ENCODE measurements at regions not wholly inside any gene's neighbourhood (a gene's known extent, or its start where the extent isn't known, plus 50 kb on each side); places are given as distances from the start of the nearest gene placed in this dataset.

GRCh38 chr7:13028825-13029099 lies 341.3 kb downstream of the ARL4A start:
- peak; percentile 76 to 86 for DNase-seq (ENCODE audit: low read depth in 2 of 2)

- no peak for DNase-seq (ENCODE audit: low read depth in 2 of 2)
Observed at GRCh38 chr7:13031468-13031867, 344.0 kb downstream of the ARL4A start.

- DNase-seq (ENCODE audit: low read depth in 2 of 2), result no peak
Observed at GRCh38 chr7:13032084-13032483, 344.7 kb downstream of the ARL4A start.

- DNase-seq (ENCODE audit: low read depth in 2 of 2), result no peak
Observed at GRCh38 chr7:13032576-13032975, 345.1 kb downstream of the ARL4A start.

- DNase-seq (ENCODE audit: low read depth in 2 of 2), result no peak
Observed at GRCh38 chr7:13034693-13035092, 347.3 kb downstream of the ARL4A start.

GRCh38 chr7:13035233-13035632 lies 347.8 kb downstream of the ARL4A start:
- no peak for DNase-seq (ENCODE audit: low read depth in 2 of 2)

- peak in 1 of 2 donors; percentile 28 for DNase-seq (ENCODE audit: low read depth in 2 of 2)
Observed at GRCh38 chr7:13036256-13036780, 348.9 kb downstream of the ARL4A start.

GRCh38 chr7:13037216-13037615 lies 349.8 kb downstream of the ARL4A start:
- DNase-seq (ENCODE audit: low read depth in 2 of 2), result no peak

- no peak for DNase-seq (ENCODE audit: low read depth in 2 of 2)
Observed at GRCh38 chr7:13041368-13041988, 354.0 kb downstream of the ARL4A start.

GRCh38 chr7:13042605-13043236 lies 355.3 kb downstream of the ARL4A start:
- no peak for DNase-seq (ENCODE audit: low read depth in 2 of 2)

GRCh38 chr7:13044309-13044708 lies 356.9 kb downstream of the ARL4A start:
- no peak for DNase-seq (ENCODE audit: low read depth in 2 of 2)

- DNase-seq (ENCODE audit: low read depth in 2 of 2), result no peak
Observed at GRCh38 chr7:13047061-13047460, 359.6 kb downstream of the ARL4A start.

GRCh38 chr7:13049946-13050345 lies 362.5 kb downstream of the ARL4A start:
- no peak for DNase-seq (ENCODE audit: low read depth in 2 of 2)

- peak in 1 of 2 donors; percentile 19 for DNase-seq (ENCODE audit: low read depth in 2 of 2)
Observed at GRCh38 chr7:13050703-13051102, 363.3 kb downstream of the ARL4A start.

GRCh38 chr7:13055732-13056368 lies 368.4 kb downstream of the ARL4A start:
- no peak for DNase-seq (ENCODE audit: low read depth in 2 of 2)

GRCh38 chr7:13057462-13058200 lies 370.2 kb downstream of the ARL4A start:
- DNase-seq (ENCODE audit: low read depth in 2 of 2), result peak in 1 of 2 donors; percentile 54

GRCh38 chr7:13060173-13060572 lies 372.7 kb downstream of the ARL4A start:
- DNase-seq (ENCODE audit: low read depth in 2 of 2), result no peak

- DNase-seq (ENCODE audit: low read depth in 2 of 2), result no peak
Observed at GRCh38 chr7:13061115-13061514, 373.7 kb downstream of the ARL4A start.

GRCh38 chr7:13062631-13063030 lies 375.2 kb downstream of the ARL4A start:
- no peak for DNase-seq (ENCODE audit: low read depth in 2 of 2)

GRCh38 chr7:13067036-13067435 lies 379.6 kb downstream of the ARL4A start:
- DNase-seq (ENCODE audit: low read depth in 2 of 2), result no peak

GRCh38 chr7:13068032-13068431 lies 380.6 kb downstream of the ARL4A start:
- no peak for DNase-seq (ENCODE audit: low read depth in 2 of 2)

GRCh38 chr7:13069841-13070240 lies 382.4 kb downstream of the ARL4A start:
- DNase-seq (ENCODE audit: low read depth in 2 of 2), result no peak
